RCC 7860 (cell line): ENCODE measurements at regions not wholly inside any gene's neighbourhood (a gene's known extent, or its start where the extent isn't known, plus 50 kb on each side); places are given as distances from the start of the nearest gene placed in this dataset.

ENCODE experiments used
- DNase-seq: peaks from one replicate; pipeline ENCODE4 v3.0.0-alpha.2; 2015; ENCODE audit warnings: low spot score
- FAIRE-seq: peaks from 2 replicates; lab custom pipeline; 2012; peaks lifted over from hg19 to GRCh38; lab: Jason Lieb, UNC

DNA sequence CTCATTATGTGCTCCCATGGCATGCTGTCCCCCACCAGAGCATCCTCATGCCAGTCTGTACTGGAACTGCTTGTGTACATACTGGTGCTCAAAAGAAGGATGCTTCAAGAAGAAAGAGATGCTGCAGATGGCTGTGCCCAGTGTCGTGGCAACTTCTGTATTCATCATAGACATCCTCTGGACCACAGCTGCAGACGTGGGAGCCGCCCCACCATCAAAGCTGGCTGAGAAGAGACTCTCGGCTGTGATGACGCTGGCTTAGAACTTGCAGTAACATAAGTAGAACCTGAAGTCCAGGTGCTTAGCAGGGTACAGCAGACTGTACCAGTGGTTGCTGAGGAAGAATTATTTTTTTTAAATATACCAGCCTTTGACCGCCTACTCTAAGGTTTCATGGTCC is 112.6 kb upstream of the ARHGAP5 start:
- FAIRE-seq (no peak), DNase-seq (no peak)

GRCh38 chr14:31965071-31965734 is 111.9 kb upstream of the ARHGAP5 start:
- DNase-seq (no peak), FAIRE-seq (no peak)

GRCh38 chr14:31965735-31966598 is 111.1 kb upstream of the ARHGAP5 start:
- FAIRE-seq (no peak), DNase-seq (peak; percentile 46)

- no peak for FAIRE-seq
- no peak for DNase-seq
Observed at GRCh38 chr14:31966896-31967668, 110.0 kb upstream of the ARHGAP5 start.

DNA sequence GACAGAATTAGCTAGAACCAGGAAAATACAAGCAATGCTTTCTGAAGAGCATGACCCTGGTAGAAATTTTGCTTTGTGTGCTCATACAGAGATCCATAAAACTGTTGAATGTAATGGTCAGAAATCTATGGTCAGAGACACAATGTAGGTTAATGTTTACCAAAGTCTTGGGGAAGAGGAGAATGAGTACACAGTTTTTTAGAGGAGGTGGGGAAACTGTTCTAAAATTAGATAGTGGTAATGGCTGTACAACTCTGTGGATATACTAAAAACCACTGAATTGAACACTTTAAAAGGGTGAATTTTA is 109.5 kb upstream of the ARHGAP5 start:
- DNase-seq (peak; percentile 26), FAIRE-seq (peak; percentile 76)

- FAIRE-seq = peak; percentile 57
- peak; percentile 40 for DNase-seq
Observed at GRCh38 chr14:31968107-31968810, 108.8 kb upstream of the ARHGAP5 start.

DNA sequence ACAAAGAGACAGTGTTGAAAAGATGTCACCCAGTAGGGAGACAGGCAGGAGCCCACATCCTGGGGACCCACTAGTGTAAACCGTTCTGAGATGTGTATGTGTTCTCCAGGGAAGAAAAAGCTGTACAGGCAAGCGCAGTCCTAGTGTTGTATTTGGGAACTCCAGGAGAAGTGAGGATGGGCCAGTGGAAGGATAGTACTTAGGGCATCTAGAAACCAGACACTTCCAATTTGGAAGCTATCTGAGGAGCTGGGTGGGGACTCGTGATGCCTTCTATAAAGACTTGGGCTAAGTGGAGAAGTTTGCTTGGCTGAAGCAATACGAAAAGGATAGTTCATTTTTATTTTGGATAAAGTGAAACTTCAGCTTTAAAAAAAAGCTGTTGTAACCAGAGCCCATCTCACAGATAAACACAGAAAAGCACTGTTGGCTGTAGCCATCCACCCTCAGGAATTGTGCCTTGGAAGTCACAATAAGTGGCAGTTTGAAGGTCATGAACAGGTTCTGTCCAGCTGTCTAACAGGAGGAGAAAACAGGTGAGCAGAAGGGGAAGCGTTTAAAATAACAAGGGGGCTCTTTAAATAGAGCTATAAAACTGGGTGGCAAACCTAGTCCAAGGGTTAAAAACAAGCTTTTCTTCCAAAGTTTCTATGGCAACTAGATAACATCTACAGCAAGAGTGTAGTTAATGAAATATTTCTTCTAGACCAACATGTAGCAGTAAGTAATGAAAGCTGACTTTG is 108.0 kb upstream of the ARHGAP5 start:
- DNase-seq (no peak), FAIRE-seq (no peak)

DNA sequence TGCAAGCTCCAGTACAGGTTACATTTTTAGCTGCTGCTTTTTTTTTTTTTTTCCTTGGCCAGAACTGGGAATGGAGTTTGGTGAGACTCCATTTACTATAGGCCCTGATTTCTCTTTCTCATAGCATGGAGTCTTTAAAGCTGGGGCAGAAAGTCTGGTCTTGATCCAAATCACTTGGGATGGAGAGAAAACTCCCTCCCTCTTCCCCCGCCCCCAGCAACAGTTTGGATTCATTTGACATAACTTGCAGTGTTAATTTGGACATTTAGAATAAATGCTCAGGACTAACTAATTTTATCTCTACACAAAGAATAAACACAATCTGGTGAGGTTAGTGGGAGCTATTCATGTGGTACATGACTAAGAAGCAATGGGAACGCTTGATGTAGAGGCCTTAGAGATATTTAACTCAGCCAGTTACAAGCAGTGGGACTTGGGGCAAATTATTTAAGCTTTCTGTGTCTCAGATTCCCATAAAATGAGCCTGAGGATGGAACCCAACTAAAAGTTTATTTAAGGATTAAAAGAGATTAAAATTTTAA is 107.3 kb upstream of the ARHGAP5 start:
- DNase-seq = no peak
- FAIRE-seq = no peak

GRCh38 chr14:31970744-31971143 is 106.4 kb upstream of the ARHGAP5 start:
- DNase-seq (no peak), FAIRE-seq (no peak)

GRCh38 chr14:31971612-31972011 is 105.5 kb upstream of the ARHGAP5 start:
- no peak for DNase-seq

GRCh38 chr14:31977001-31977556 is 100.0 kb upstream of the ARHGAP5 start:
- FAIRE-seq (no peak), DNase-seq (no peak)

More at GRCh38 chr14:31971612-31972011, 105.5 kb upstream of the ARHGAP5 start:
- no peak for FAIRE-seq

DNA sequence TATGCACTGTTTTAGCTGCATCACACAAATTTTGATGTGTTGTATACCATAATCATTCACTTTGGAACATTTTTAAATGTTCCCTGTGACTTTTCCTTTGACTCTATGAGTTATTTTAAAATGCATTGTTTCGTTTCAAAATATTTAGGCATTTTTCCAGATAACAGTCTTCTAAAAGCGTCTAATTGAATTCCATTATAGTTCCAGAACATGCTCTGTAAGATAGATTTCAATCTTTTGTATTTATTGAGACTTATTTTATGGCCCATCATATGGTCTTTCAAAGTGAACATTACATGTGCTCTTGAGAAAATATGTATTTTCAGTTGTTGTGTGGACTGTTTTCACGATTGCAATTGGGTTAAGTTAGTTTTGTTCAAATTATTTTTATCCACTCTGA is 98.7 kb upstream of the ARHGAP5 start:
- DNase-seq (no peak), FAIRE-seq (no peak)

- DNase-seq = no peak
- FAIRE-seq = no peak
Observed at GRCh38 chr14:31982642-31983041, 94.5 kb upstream of the ARHGAP5 start.

DNA sequence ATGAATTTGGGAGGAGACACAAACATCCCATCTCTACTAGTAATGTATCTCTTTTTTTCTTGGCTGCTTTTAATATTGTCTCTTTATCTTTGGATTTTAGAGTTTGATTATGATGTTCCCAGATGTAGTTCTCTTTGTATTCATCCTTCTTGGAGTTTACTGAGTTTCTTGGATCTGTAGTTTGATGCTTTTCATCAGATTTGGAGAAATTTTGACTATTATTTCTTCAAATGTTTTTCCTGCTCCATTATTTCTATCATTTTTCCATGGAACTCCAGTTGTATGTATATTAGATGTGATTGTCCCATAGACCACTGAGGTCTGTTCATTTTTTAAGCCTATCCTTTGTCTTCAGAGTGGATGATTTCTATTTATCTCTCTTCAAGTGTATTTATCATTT is 90.7 kb upstream of the ARHGAP5 start:
- DNase-seq (no peak), FAIRE-seq (no peak)

- DNase-seq (no peak), FAIRE-seq (no peak)
Observed at GRCh38 chr14:31987721-31988120, 89.4 kb upstream of the ARHGAP5 start.

DNA sequence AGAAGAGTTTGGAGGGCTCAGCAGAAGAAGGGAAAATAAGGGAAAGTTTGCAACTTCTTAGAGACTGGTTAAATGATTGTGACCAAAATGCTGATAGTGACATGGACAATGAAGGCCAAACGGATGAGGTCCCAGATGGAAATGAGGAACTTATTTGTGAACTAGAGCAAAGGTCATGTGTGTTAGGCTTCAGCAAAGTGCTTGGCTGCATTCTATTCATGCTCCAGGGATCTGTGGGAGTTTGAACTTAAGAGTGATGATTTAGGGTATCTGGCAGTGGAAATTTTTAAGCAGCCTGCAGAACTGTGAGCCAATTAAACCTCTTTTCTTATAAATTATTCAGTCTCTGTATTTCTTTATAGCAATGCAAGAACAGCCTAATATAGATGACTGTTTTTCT is 88.9 kb upstream of the ARHGAP5 start:
- no peak for FAIRE-seq
- DNase-seq = no peak

GRCh38 chr14:31990183-31990857 is 86.8 kb upstream of the ARHGAP5 start:
- FAIRE-seq = no peak

GRCh38 chr14:31990926-31991572 is 86.1 kb upstream of the ARHGAP5 start:
- FAIRE-seq (no peak), DNase-seq (no peak)

More at GRCh38 chr14:31990183-31990857, 86.8 kb upstream of the ARHGAP5 start:
- no peak for DNase-seq

DNA sequence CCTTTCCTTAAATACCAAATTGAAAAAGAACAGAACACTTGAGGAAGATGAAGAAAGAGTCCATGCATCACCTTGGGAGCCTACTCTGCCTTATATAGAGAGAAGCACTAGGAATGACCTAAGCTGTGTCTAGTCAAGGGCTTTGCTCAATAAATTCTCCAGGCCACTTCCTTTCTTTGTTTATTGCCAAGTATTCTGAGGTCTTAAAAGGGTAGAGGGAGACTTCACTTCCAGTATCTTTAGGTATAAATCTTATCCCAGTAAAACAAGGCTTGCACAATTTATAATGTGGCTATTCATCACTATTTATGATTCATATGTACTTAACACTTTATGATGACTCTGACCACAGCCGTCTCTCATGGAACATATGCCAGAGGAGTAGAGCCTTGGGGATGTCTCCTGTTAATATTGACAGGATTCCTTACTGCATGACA is 85.1 kb upstream of the ARHGAP5 start:
- DNase-seq = peak; percentile 13
- FAIRE-seq = no peak
